ENCODE measurements at regions not wholly inside any gene's neighbourhood (a gene's known extent, or its start where the extent isn't known, plus 50 kb on each side); places are given as distances from the start of the nearest gene placed in this dataset.

DNA sequence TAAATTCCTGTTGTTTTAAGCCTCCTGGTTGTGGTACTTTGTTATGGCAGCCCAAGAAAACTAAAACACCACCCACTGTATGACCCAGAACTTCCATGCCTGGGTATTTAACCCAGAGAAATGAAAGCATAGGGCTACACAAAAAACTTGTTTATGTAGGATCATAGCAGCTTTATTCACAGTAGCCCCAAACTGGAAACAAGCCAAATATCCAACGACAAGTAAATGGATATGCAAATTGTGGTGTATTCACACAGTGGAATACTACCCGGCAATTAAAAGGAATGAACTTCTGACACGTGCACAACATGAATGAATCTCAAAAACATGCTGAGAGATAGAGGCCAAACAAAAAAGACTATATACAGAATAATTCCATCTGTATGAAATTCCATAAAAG lies 62.2 kb upstream of the NAV2 start:
- no peaks in the 10 kb centered on the region for H3K9me3 ChIP-seq (ENCODE audit: low read length)
- H3K4me2 ChIP-seq (ENCODE audit: low read length), result no peak overlapping the region
- no peaks in the 10 kb centered on the region for H3K27me3 ChIP-seq (ENCODE audit: insufficient read depth, low read depth, low read length)
- H3F3A ChIP-seq (ENCODE audit: insufficient read depth, low read length, poor library complexity, severe bottlenecking), result no peaks in the 10 kb centered on the region
- no peak overlapping the region for H2AFZ ChIP-seq (ENCODE audit: low read depth, low read length)
- no peaks in the 10 kb centered on the region for H3K36me3 ChIP-seq (ENCODE audit: insufficient read depth, low read length)
- no peak overlapping the region for H3K9ac ChIP-seq (ENCODE audit: low read length)
- no peak overlapping the region for H3K4me3 ChIP-seq (ENCODE audit: low read length)
- no peaks in the 10 kb centered on the region for H4K20me1 ChIP-seq (ENCODE audit: insufficient read depth)
- no peaks in the 10 kb centered on the region for H3K79me2 ChIP-seq (replicated peaks; ENCODE audit: insufficient read depth, low read length)
- H3K27ac ChIP-seq (ENCODE audit: low read length), result no peak overlapping the region
- no peak for TF ChIP-seq EP300 (conservative IDR thresholded peaks at IDR 0.05; ENCODE audit: poor library complexity, severe bottlenecking)
- no peak for TF ChIP-seq TAF1 (IDR thresholded peaks at IDR 0.05; ENCODE audit: low read depth)
- TF ChIP-seq, protein P1, sequence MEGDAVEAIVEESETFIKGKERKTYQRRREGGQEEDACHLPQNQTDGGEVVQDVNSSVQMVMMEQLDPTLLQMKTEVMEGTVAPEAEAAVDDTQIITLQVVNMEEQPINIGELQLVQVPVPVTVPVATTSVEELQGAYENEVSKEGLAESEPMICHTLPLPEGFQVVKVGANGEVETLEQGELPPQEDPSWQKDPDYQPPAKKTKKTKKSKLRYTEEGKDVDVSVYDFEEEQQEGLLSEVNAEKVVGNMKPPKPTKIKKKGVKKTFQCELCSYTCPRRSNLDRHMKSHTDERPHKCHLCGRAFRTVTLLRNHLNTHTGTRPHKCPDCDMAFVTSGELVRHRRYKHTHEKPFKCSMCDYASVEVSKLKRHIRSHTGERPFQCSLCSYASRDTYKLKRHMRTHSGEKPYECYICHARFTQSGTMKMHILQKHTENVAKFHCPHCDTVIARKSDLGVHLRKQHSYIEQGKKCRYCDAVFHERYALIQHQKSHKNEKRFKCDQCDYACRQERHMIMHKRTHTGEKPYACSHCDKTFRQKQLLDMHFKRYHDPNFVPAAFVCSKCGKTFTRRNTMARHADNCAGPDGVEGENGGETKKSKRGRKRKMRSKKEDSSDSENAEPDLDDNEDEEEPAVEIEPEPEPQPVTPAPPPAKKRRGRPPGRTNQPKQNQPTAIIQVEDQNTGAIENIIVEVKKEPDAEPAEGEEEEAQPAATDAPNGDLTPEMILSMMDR (IDR thresholded peaks at IDR 0.05; ENCODE audit: poor library complexity, severe bottlenecking), result no peak
- TF ChIP-seq MXI1 (conservative IDR thresholded peaks at IDR 0.05; ENCODE audit: poor library complexity, severe bottlenecking), result no peak
- no peak for TF ChIP-seq POLR2AphosphoS5 (IDR thresholded peaks at IDR 0.05)
- TF ChIP-seq, protein P2, sequence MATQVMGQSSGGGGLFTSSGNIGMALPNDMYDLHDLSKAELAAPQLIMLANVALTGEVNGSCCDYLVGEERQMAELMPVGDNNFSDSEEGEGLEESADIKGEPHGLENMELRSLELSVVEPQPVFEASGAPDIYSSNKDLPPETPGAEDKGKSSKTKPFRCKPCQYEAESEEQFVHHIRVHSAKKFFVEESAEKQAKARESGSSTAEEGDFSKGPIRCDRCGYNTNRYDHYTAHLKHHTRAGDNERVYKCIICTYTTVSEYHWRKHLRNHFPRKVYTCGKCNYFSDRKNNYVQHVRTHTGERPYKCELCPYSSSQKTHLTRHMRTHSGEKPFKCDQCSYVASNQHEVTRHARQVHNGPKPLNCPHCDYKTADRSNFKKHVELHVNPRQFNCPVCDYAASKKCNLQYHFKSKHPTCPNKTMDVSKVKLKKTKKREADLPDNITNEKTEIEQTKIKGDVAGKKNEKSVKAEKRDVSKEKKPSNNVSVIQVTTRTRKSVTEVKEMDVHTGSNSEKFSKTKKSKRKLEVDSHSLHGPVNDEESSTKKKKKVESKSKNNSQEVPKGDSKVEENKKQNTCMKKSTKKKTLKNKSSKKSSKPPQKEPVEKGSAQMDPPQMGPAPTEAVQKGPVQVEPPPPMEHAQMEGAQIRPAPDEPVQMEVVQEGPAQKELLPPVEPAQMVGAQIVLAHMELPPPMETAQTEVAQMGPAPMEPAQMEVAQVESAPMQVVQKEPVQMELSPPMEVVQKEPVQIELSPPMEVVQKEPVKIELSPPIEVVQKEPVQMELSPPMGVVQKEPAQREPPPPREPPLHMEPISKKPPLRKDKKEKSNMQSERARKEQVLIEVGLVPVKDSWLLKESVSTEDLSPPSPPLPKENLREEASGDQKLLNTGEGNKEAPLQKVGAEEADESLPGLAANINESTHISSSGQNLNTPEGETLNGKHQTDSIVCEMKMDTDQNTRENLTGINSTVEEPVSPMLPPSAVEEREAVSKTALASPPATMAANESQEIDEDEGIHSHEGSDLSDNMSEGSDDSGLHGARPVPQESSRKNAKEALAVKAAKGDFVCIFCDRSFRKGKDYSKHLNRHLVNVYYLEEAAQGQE (IDR thresholded peaks at IDR 0.05; ENCODE audit: borderline replicate concordance), result no peak
- no peak for TF ChIP-seq SMC3 (conservative IDR thresholded peaks at IDR 0.05; ENCODE audit: poor library complexity)
- TF ChIP-seq RAD21 (conservative IDR thresholded peaks at IDR 0.05), result no peak
- no peak for TF ChIP-seq EZH2 (IDR thresholded peaks at IDR 0.05; ENCODE audit: borderline replicate concordance, insufficient read depth, low read length, poor library complexity, severe bottlenecking)
- no peaks in the 10 kb centered on the region for H3K9me2 ChIP-seq (ENCODE audit: insufficient read depth, low read length)

- Histone ChIP-seq H3K36me3 (ENCODE audit: insufficient read depth, low read length) (no peaks in the 10 kb centered on the region), H3K79me2 (replicated peaks; ENCODE audit: insufficient read depth, low read length) (no peaks in the 10 kb centered on the region), H3K9ac (ENCODE audit: low read length) (no peak overlapping the region), H3K4me3 (ENCODE audit: low read length) (no peak overlapping the region), H3K4me2 (ENCODE audit: low read length) (no peak overlapping the region), H4K20me1 (ENCODE audit: insufficient read depth) (no peaks in the 10 kb centered on the region), H3K27ac (ENCODE audit: low read length) (no peak overlapping the region), H3K9me3 (ENCODE audit: low read length) (no peaks in the 10 kb centered on the region), H2AFZ (ENCODE audit: low read depth, low read length) (no peak overlapping the region), H3F3A (ENCODE audit: insufficient read depth, low read length, poor library complexity, severe bottlenecking) (no peaks in the 10 kb centered on the region), H3K27me3 (ENCODE audit: insufficient read depth, low read depth, low read length) (no peaks in the 10 kb centered on the region), H3K9me2 (ENCODE audit: insufficient read depth, low read length) (no peaks in the 10 kb centered on the region)
- TF ChIP-seq EZH2 (IDR thresholded peaks at IDR 0.05; ENCODE audit: borderline replicate concordance, insufficient read depth, low read length, poor library complexity, severe bottlenecking), result no peak
- no peak for TF ChIP-seq SMC3 (conservative IDR thresholded peaks at IDR 0.05; ENCODE audit: poor library complexity)
- no peak for TF ChIP-seq POLR2AphosphoS5 (IDR thresholded peaks at IDR 0.05)
Measured at GRCh38 chr11:19649751-19650150, 62.9 kb upstream of the NAV2 start.

DNA sequence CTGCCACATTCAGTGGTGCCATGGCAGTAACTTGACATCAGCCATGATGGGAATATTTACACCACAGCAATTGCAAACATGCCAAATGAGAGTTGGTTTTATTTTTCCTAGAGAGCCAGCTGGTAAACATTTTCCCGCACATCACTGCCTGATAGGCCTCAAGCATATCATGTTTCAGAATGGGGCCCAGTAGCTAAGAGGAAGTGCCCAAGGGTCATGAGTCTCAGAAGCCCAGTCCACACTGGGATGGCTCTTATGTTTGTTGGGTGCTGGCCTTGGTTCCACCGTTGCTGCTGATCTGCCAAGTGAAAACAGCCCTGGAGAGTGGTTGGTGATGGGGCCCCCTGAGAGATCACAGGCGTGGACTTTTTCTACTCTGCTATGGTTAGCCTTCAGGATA lies 64.3 kb upstream of the NAV2 start:
- Histone ChIP-seq H3K79me2 (replicated peaks; ENCODE audit: insufficient read depth, low read length) (no peaks in the 10 kb centered on the region), H3K9ac (ENCODE audit: low read length) (no peak overlapping the region), H3K4me2 (ENCODE audit: low read length) (no peak overlapping the region), H3F3A (ENCODE audit: insufficient read depth, low read length, poor library complexity, severe bottlenecking) (no peaks in the 10 kb centered on the region), H2AFZ (ENCODE audit: low read depth, low read length) (no peak overlapping the region), H4K20me1 (ENCODE audit: insufficient read depth) (no peaks in the 10 kb centered on the region), H3K27me3 (ENCODE audit: insufficient read depth, low read depth, low read length) (no peaks in the 10 kb centered on the region), H3K36me3 (ENCODE audit: insufficient read depth, low read length) (no peaks in the 10 kb centered on the region), H3K9me2 (ENCODE audit: insufficient read depth, low read length) (no peaks in the 10 kb centered on the region), H3K4me3 (ENCODE audit: low read length) (no peak overlapping the region), H3K9me3 (ENCODE audit: low read length) (no peaks in the 10 kb centered on the region), H3K27ac (ENCODE audit: low read length) (no peak overlapping the region)
- TF ChIP-seq RAD21 (conservative IDR thresholded peaks at IDR 0.05) (no peak), SMC3 (conservative IDR thresholded peaks at IDR 0.05; ENCODE audit: poor library complexity) (no peak), EP300 (conservative IDR thresholded peaks at IDR 0.05; ENCODE audit: poor library complexity, severe bottlenecking) (no peak), TAF1 (IDR thresholded peaks at IDR 0.05; ENCODE audit: low read depth) (no peak), MXI1 (conservative IDR thresholded peaks at IDR 0.05; ENCODE audit: poor library complexity, severe bottlenecking) (no peak), POLR2AphosphoS5 (IDR thresholded peaks at IDR 0.05) (no peak), EZH2 (IDR thresholded peaks at IDR 0.05; ENCODE audit: borderline replicate concordance, insufficient read depth, low read length, poor library complexity, severe bottlenecking) (no peak)
- TF ChIP-seq, protein P1 (IDR thresholded peaks at IDR 0.05; ENCODE audit: poor library complexity, severe bottlenecking), result no peak
- TF ChIP-seq, protein P2 (IDR thresholded peaks at IDR 0.05; ENCODE audit: borderline replicate concordance), result no peak

Measured in neural cell (in vitro differentiated cells).